ENCODE measurements at regions not wholly inside any gene's neighbourhood (a gene's known extent, or its start where the extent isn't known, plus 50 kb on each side); places are given as distances from the start of the nearest gene placed in this dataset.

DNA sequence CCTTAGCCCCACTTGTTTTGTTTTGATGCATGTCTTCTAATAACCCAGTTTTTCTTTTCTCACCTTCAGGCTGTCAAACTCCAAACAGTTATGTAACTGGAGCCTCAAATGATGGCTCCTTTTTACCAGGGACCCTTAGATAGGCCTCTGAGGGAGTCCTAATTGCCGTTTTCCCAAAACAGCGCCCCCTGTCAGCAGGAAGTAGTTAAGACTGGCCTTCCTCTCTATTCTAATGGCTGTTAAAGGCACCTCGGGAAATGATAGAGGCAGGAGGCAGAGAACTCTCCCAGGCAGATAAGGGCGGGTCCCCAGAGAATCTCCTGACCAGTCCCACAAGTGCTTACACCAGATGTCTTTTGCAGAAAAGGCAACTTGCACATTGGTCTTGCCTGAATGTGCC is 123.2 kb downstream of the KCNS3 start:
- H3K4me2 ChIP-seq (ENCODE audit: insufficient read depth, insufficient read length, low read length): no peak overlapping the region
- Mint-ChIP-seq H3K9me3 (peaks cover 3 to 5% of the 10 kb centered on the region in 2 experiments), H3K36me3 (ENCODE audit: insufficient read depth in 1 of 3, low read depth in 3 of 3) (peaks cover 0 to 4% (median 0%) of the 10 kb centered on the region in 3 experiments; a peak in 3 of 7 replicates), H3K27ac (no peak overlapping the region; a peak in 1 of 7 replicates), H3K4me1 (no peaks in the 10 kb centered on the region), H3K4me3 (no peak overlapping the region), H3K27me3 (ENCODE audit: low read depth) (no peaks in the 10 kb centered on the region)
- H3K4ac ChIP-seq (ENCODE audit: low read depth, low read length): no peak overlapping the region
- no peak overlapping the region for H2AFZ ChIP-seq (ENCODE audit: low read length)
- no peak overlapping the region for H3K23ac ChIP-seq (ENCODE audit: insufficient read length, low read depth, low read length)
- H2BK15ac ChIP-seq (ENCODE audit: low read depth, low read length): no peak overlapping the region
- no peak overlapping the region for H3K56ac ChIP-seq (ENCODE audit: insufficient read length, low read depth, low read length)
- no peak overlapping the region for H3K27ac ChIP-seq (ENCODE audit: insufficient read length, low read depth, low read length)
- no peak overlapping the region for H3T11ph ChIP-seq (ENCODE audit: low read length)
- no peak overlapping the region for H2BK120ac ChIP-seq (ENCODE audit: low read depth, low read length, poor library complexity, severe bottlenecking)
- no peak overlapping the region for H4K5ac ChIP-seq (ENCODE audit: insufficient read length, low read depth, low read length)
- H3K14ac ChIP-seq (ENCODE audit: insufficient read depth, low read length): no peak overlapping the region
- peak; percentile 46 for DNase-seq
- H3K4me1 ChIP-seq (ENCODE audit: insufficient read depth, low read length): no peaks in the 10 kb centered on the region
- H2BK12ac ChIP-seq (ENCODE audit: insufficient read length, low read depth, low read length): no peak overlapping the region
- TF ChIP-seq CTCF (conservative IDR thresholded peaks at IDR 0.05): peak; percentile 64
- no peak overlapping the region for H2BK5ac ChIP-seq (ENCODE audit: insufficient read length, low read length)
- H2BK20ac ChIP-seq (ENCODE audit: low read depth, low read length, poor library complexity, severe bottlenecking): no peak overlapping the region
- H4K91ac ChIP-seq (ENCODE audit: insufficient read length, low read depth, low read length): no peak overlapping the region
- H4K20me1 ChIP-seq (ENCODE audit: control insufficient read depth, insufficient read depth, insufficient read length): no peaks in the 10 kb centered on the region
- H3K23me2 ChIP-seq (ENCODE audit: insufficient read length, low read depth, low read length, poor library complexity, severe bottlenecking): no peaks in the 10 kb centered on the region
- no peak overlapping the region for H3K18ac ChIP-seq (ENCODE audit: insufficient read length, low read depth, low read length)
- no peak overlapping the region for H4K8ac ChIP-seq (replicated peaks; ENCODE audit: insufficient read length, low read depth, low read length)
- no peak overlapping the region for H2AK5ac ChIP-seq (ENCODE audit: insufficient read length, low read length)
- H3K79me2 ChIP-seq (ENCODE audit: insufficient read depth, low read length): no peaks in the 10 kb centered on the region
- H3K79me1 ChIP-seq (ENCODE audit: insufficient read depth, low read depth, low read length, poor library complexity, severe bottlenecking): no peaks in the 10 kb centered on the region
- H3K9ac ChIP-seq (ENCODE audit: extremely low read depth, insufficient read length, low read length): no peak overlapping the region
- H3K27me3 ChIP-seq (ENCODE audit: insufficient read depth, low read length): no peaks in the 10 kb centered on the region
- no CpG with 5 or more reads among the region's 4 CpGs for WGBS (ENCODE audit: extremely low coverage, insufficient read length, low lambda C conversion rate)
- H3K9me3 ChIP-seq (ENCODE audit: control insufficient read depth, low read depth, low read length): no peaks in the 10 kb centered on the region
